ENCODE measurements at regions not wholly inside any gene's neighbourhood (a gene's known extent, or its start where the extent isn't known, plus 50 kb on each side); places are given as distances from the start of the nearest gene placed in this dataset.

DNA sequence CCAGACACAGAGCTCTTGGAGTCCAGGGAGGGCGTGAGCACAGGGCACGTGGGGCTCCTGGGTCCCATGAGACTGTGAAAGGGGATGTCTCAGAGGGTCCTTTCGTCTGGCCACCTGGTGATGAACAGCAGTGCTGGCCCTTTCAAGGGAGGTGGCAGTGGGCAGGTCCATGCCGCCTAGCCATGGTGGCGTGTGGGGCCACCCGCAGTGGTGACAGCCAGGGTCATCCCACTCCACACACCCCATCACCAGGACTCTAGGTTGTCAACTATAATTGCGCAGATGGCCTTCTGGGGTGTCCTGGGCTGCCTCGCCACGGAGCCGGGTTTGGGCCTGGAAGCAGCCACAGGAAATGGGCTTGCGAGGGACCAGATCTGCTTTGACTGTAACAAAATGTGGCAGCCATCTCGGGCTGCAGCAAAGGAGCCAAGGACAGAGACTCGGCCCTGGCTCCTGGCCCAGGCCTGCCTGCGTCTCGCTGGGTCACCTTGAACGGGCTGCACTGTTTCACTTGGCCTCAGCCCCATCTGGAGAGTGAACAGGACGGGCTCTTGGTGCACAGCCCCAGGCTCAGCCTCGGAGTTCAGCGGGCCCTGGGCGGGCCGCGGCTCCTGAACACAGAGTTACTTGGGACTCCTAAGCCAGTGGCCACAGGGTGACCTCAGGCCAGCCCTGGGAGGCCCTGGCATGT lies 1350.5 kb downstream of the BRD1 start:
- no peak for DNase-seq
- H3K36me3 ChIP-seq (ENCODE audit: control insufficient read depth, insufficient read depth, low read length) = no peaks in the 10 kb centered on the region
- no peak for ATAC-seq (ENCODE audit: low read depth in 2 of 2)
- H3K4me3 ChIP-seq (ENCODE audit: low read depth, low read length) = no peak overlapping the region
- Mint-ChIP-seq H3K4me3 (no peak overlapping the region), H3K27ac (no peak overlapping the region), H3K4me1 (no peaks in the 10 kb centered on the region), H3K27me3 (peaks cover 2% of the 10 kb centered on the region), H3K36me3 (no peaks in the 10 kb centered on the region), H3K9me3 (peaks cover 0 to 3% (median 0%) of the 10 kb centered on the region in 7 donors)
- no peaks in the 10 kb centered on the region for H3K4me1 ChIP-seq (ENCODE audit: control insufficient read depth, insufficient read depth, low read length, poor library complexity, severe bottlenecking)
- H3K27me3 ChIP-seq (ENCODE audit: control insufficient read depth, insufficient read depth, low read length) = no peaks in the 10 kb centered on the region
- no peak overlapping the region for H3K27ac ChIP-seq (ENCODE audit: insufficient read depth, low read length, poor library complexity, severe bottlenecking)
- H3K9me3 ChIP-seq (ENCODE audit: control insufficient read depth in 2 of 2, low read length in 2 of 2) = no peaks in the 10 kb centered on the region

DNA sequence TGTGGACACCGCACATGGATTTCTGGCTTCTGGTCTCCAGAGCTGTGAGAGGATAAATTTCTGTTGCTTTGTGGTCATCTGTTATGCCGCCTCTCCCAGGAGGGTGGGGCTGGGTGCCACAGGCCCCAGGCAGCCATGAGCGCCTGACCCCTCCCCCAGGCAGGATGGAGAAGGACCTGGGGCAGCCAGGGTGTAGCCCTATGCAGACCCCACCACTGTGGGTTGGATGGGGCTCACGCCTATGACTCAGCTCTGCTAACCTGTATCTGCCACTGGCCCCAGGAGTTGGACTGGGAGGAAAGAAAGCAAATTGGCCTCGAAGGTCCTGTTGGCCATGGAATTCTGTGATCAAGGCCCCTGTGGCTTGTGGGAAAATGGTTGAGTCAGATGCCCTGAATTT lies 1351.1 kb downstream of the BRD1 start:
- Histone ChIP-seq H3K4me3 (ENCODE audit: low read depth, low read length) (no peak overlapping the region), H3K4me1 (ENCODE audit: control insufficient read depth, insufficient read depth, low read length, poor library complexity, severe bottlenecking) (no peaks in the 10 kb centered on the region), H3K27me3 (ENCODE audit: control insufficient read depth, insufficient read depth, low read length) (no peaks in the 10 kb centered on the region), H3K9me3 (ENCODE audit: control insufficient read depth in 2 of 2, low read length in 2 of 2) (no peaks in the 10 kb centered on the region), H3K27ac (ENCODE audit: insufficient read depth, low read length, poor library complexity, severe bottlenecking) (no peak overlapping the region), H3K36me3 (ENCODE audit: control insufficient read depth, insufficient read depth, low read length) (no peaks in the 10 kb centered on the region)
- ATAC-seq (ENCODE audit: low read depth in 2 of 2) (no peak), DNase-seq (no peak)
- Mint-ChIP-seq H3K27me3 (peaks cover 6% of the 10 kb centered on the region), H3K4me1 (no peaks in the 10 kb centered on the region), H3K4me3 (no peak overlapping the region), H3K9me3 (peaks cover 0 to 3% (median 0%) of the 10 kb centered on the region in 7 donors), H3K36me3 (no peaks in the 10 kb centered on the region), H3K27ac (no peak overlapping the region)

DNA sequence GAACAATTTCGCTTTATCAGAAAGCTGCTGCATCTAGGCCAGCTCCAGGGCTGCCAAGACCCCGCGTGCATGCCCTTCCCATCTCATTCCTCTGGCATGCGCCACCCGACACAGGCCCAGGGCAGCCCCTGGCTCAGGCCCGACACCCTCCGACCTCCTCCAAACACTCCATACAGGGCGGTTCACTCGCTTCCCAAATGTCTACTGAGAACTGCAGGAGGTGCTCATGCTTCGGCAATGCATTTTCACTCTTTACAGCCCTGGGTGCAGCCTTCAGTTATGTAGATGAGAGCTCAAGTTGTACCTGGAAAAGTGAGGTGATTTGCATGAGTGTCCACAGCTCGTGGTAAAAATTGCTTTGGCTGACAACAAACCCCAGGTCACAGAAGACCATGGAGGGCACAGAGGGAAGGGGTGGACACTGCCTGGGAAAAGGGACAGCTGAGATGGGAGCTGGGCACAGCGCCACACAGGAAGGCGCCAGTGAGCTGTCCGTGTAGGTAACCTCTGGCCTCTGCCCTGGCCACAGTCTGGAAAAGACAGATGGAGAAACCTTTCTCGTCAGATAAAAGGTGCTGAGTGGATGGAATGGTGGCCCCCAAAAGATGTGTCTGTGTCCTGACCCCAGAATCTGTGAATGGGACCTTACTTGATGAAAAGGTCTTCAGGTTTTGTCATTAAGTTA lies 1351.9 kb downstream of the BRD1 start:
- ATAC-seq (ENCODE audit: low read depth in 2 of 2) (no peak), DNase-seq (no peak)
- no peaks in the 10 kb centered on the region for H3K36me3 Mint-ChIP-seq
- H3K4me1 Mint-ChIP-seq = no peaks in the 10 kb centered on the region
- Histone ChIP-seq H3K27me3 (ENCODE audit: control insufficient read depth, insufficient read depth, low read length) (no peaks in the 10 kb centered on the region), H3K9me3 (ENCODE audit: control insufficient read depth in 2 of 2, low read length in 2 of 2) (no peaks in the 10 kb centered on the region), H3K27ac (ENCODE audit: insufficient read depth, low read length, poor library complexity, severe bottlenecking) (no peak overlapping the region), H3K4me3 (ENCODE audit: low read depth, low read length) (no peak overlapping the region), H3K4me1 (ENCODE audit: control insufficient read depth, insufficient read depth, low read length, poor library complexity, severe bottlenecking) (no peaks in the 10 kb centered on the region), H3K36me3 (ENCODE audit: control insufficient read depth, insufficient read depth, low read length) (no peaks in the 10 kb centered on the region)
- peaks cover 6% of the 10 kb centered on the region for H3K27me3 Mint-ChIP-seq
- no peak overlapping the region for H3K4me3 Mint-ChIP-seq
- peaks cover 0 to 3% (median 0%) of the 10 kb centered on the region in 7 donors for H3K9me3 Mint-ChIP-seq
- H3K27ac Mint-ChIP-seq = no peak overlapping the region

DNA sequence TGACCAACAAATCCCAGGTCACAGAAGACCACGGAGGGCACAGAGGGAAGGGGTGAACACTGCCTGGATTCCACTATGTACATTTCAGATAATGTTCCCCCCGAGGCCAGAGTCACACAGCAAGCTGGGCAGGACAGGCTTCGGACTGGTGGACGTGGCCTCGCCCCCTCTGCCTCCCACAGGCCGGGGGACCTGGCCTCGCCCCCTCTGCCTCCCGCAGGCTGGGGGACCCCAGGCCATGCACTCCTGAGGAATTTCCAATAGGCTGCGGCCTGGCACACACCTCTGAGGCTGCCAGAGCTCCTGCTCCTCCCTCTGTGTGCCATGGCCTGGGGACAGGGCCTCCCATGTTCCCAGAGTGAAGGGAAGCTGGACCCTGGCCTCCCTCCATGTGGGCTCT lies 1352.8 kb downstream of the BRD1 start:
- Histone ChIP-seq H3K9me3 (ENCODE audit: control insufficient read depth in 2 of 2, low read length in 2 of 2) (no peaks in the 10 kb centered on the region), H3K4me1 (ENCODE audit: control insufficient read depth, insufficient read depth, low read length, poor library complexity, severe bottlenecking) (no peaks in the 10 kb centered on the region), H3K27ac (ENCODE audit: insufficient read depth, low read length, poor library complexity, severe bottlenecking) (no peak overlapping the region), H3K27me3 (ENCODE audit: control insufficient read depth, insufficient read depth, low read length) (no peaks in the 10 kb centered on the region), H3K4me3 (ENCODE audit: low read depth, low read length) (no peak overlapping the region), H3K36me3 (ENCODE audit: control insufficient read depth, insufficient read depth, low read length) (no peaks in the 10 kb centered on the region)
- no peak overlapping the region for H3K27ac Mint-ChIP-seq
- ATAC-seq (ENCODE audit: low read depth in 2 of 2) (no peak), DNase-seq (no peak)
- peaks cover 6% of the 10 kb centered on the region for H3K27me3 Mint-ChIP-seq
- H3K36me3 Mint-ChIP-seq = no peaks in the 10 kb centered on the region
- no peak overlapping the region for H3K4me3 Mint-ChIP-seq
- H3K4me1 Mint-ChIP-seq = no peaks in the 10 kb centered on the region
- peaks cover 0 to 3% (median 0%) of the 10 kb centered on the region in 7 donors for H3K9me3 Mint-ChIP-seq

DNA sequence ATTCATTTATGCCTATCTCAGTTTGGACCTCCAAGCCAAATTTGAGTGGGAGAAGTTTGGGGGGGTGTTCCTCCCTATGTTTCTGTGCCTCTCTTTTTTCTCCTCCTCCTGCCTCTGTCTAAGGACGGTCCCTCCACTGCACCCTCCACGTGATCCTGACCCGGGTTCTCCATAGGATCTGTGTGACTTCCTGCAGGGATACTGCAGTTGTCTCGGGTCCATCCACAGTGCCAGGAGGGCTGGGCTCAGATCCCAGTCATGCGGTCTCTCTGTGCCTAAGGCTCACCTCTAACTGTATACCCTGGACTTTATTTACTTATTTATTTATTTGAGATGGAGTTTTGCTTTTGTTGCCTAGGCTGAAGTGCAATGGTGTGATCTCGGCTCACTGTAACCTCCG lies 1354.5 kb downstream of the BRD1 start:
- no peaks in the 10 kb centered on the region for H3K9me3 ChIP-seq (ENCODE audit: control insufficient read depth in 2 of 2, low read length in 2 of 2)
- peaks cover 6% of the 10 kb centered on the region for H3K27me3 Mint-ChIP-seq
- H3K27me3 ChIP-seq (ENCODE audit: control insufficient read depth, insufficient read depth, low read length) = no peaks in the 10 kb centered on the region
- no peaks in the 10 kb centered on the region for H3K36me3 ChIP-seq (ENCODE audit: control insufficient read depth, insufficient read depth, low read length)
- H3K36me3 Mint-ChIP-seq = no peaks in the 10 kb centered on the region
- no peak overlapping the region for H3K4me3 Mint-ChIP-seq
- H3K4me3 ChIP-seq (ENCODE audit: low read depth, low read length) = no peak overlapping the region
- ATAC-seq (ENCODE audit: low read depth in 2 of 2) (no peak), DNase-seq (no peak)
- H3K27ac ChIP-seq (ENCODE audit: insufficient read depth, low read length, poor library complexity, severe bottlenecking) = no peak overlapping the region
- peaks cover 0 to 3% (median 0%) of the 10 kb centered on the region in 7 donors for H3K9me3 Mint-ChIP-seq
- H3K4me1 ChIP-seq (ENCODE audit: control insufficient read depth, insufficient read depth, low read length, poor library complexity, severe bottlenecking) = no peaks in the 10 kb centered on the region
- no peaks in the 10 kb centered on the region for H3K4me1 Mint-ChIP-seq
- no peak overlapping the region for H3K27ac Mint-ChIP-seq

DNA sequence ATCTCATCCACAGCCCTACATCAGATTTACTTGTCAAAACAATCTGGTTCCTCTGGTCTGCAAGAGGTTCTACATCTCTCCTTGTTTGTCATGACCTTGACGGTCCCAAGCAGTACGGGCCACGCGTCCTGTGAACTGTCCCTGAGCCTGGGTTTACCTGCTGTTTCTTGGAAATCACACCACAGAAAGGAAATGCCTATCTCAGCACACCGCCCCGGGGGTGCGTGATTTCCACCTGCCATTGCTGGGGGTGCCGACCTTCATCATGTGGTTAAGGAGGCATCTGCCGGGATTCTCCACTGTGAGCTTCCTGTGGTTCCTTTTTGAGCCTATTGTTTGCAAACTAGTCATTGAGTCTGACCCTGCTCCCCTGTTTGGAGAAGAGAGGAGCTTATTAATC lies 1363.4 kb downstream of the BRD1 start:
- Mint-ChIP-seq H3K27me3 (no peaks in the 10 kb centered on the region), H3K9me3 (peaks cover 0 to 2% (median 0%) of the 10 kb centered on the region in 7 donors), H3K4me1 (no peaks in the 10 kb centered on the region), H3K4me3 (no peak overlapping the region), H3K27ac (no peak overlapping the region), H3K36me3 (no peaks in the 10 kb centered on the region)
- no peak for DNase-seq
- Histone ChIP-seq H3K27ac (ENCODE audit: insufficient read depth, low read length, poor library complexity, severe bottlenecking) (no peak overlapping the region), H3K4me1 (ENCODE audit: control insufficient read depth, insufficient read depth, low read length, poor library complexity, severe bottlenecking) (no peaks in the 10 kb centered on the region), H3K27me3 (ENCODE audit: control insufficient read depth, insufficient read depth, low read length) (no peaks in the 10 kb centered on the region), H3K4me3 (ENCODE audit: low read depth, low read length) (no peak overlapping the region), H3K9me3 (ENCODE audit: control insufficient read depth in 2 of 2, low read length in 2 of 2) (no peaks in the 10 kb centered on the region), H3K36me3 (ENCODE audit: control insufficient read depth, insufficient read depth, low read length) (no peaks in the 10 kb centered on the region)
- ATAC-seq (ENCODE audit: low read depth in 2 of 2) = no peak

DNA sequence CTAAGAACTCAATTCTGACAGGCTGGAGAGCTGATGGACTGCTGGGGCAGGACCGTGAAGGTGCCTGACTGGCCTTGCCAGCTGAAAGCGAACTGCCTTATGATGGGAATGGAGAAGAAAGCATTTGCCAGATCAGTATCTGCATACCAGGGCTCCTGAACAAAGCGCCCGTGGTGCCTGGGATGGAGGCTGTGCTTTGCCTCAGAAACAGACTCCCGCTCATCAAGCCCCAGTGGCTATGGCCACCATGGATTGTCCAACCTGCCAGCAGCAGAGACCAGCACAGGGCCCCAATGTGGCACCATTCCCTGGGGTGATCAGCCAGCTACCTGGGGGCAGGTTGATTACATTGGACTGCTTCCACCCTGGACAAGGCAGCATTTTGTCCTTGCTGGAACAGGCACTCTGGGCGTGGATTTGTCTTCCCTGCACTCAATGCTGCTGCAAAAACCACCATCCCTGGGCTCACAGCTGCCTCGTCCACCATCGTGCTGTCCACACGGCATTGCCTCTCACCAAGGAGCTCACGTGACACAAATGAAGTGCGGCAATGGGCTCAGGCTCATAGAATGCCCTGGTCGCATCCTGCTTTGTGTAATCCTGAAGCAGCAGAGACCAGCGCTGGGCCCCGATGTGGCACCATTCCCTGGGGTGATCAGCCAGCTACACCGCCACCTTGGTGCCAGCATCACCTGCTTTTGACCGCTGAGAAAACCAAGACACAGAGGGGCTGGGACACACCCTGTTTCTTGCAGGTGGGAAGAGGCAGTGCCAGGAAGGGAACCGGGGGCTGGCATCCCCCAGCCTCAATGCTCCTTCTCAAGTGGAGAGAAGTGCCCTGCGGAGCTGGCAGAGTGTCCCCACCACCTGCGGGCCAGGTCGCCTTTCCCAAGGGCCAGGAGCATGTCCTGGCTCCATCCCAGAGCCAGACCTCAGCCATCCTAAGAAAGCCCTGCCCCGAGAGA lies 1367.5 kb downstream of the BRD1 start:
- no peaks in the 10 kb centered on the region for H3K4me1 ChIP-seq (ENCODE audit: control insufficient read depth, insufficient read depth, low read length, poor library complexity, severe bottlenecking)
- H3K27me3 ChIP-seq (ENCODE audit: control insufficient read depth, insufficient read depth, low read length) = no peaks in the 10 kb centered on the region
- no peaks in the 10 kb centered on the region for H3K9me3 ChIP-seq (ENCODE audit: control insufficient read depth in 2 of 2, low read length in 2 of 2)
- ATAC-seq (ENCODE audit: low read depth in 2 of 2) (no peak), DNase-seq (no peak)
- H3K4me3 Mint-ChIP-seq = no peak overlapping the region
- no peak overlapping the region for H3K27ac ChIP-seq (ENCODE audit: insufficient read depth, low read length, poor library complexity, severe bottlenecking)
- no peaks in the 10 kb centered on the region for H3K36me3 Mint-ChIP-seq
- peaks cover 4% of the 10 kb centered on the region for H3K27me3 Mint-ChIP-seq
- peaks cover 0 to 4% (median 0%) of the 10 kb centered on the region in 7 donors for H3K9me3 Mint-ChIP-seq
- no peak overlapping the region for H3K27ac Mint-ChIP-seq
- no peak overlapping the region for H3K4me3 ChIP-seq (ENCODE audit: low read depth, low read length)
- no peaks in the 10 kb centered on the region for H3K4me1 Mint-ChIP-seq
- H3K36me3 ChIP-seq (ENCODE audit: control insufficient read depth, insufficient read depth, low read length) = no peaks in the 10 kb centered on the region
